ENCODE measurements at regions not wholly inside any gene's neighbourhood (a gene's known extent, or its start where the extent isn't known, plus 50 kb on each side); places are given as distances from the start of the nearest gene placed in this dataset.

- FAIRE-seq (no peak), DNase-seq (ENCODE audit: low read depth, low spot score) (no peak)
- Histone ChIP-seq H3K9me3 (ENCODE audit: control insufficient read depth, low read depth, low read length) (no peaks in the 10 kb centered on the region), H3K4me1 (ENCODE audit: control insufficient read depth, extremely low read depth, insufficient read depth, low read length) (no peaks in the 10 kb centered on the region), H3K9ac (ENCODE audit: control insufficient read depth, extremely low read depth, insufficient read depth, low read length) (no peak overlapping the region), H3K36me3 (ENCODE audit: control insufficient read depth in 2 of 2, extremely low read depth in 1 of 2, insufficient read depth in 2 of 2, low read length in 2 of 2) (no peaks in the 10 kb centered on the region), H3K4me3 (ENCODE audit: control insufficient read depth in 2 of 3, extremely low read depth in 1 of 3, insufficient read depth in 2 of 3, low read depth in 1 of 3, low read length in 3 of 3) (no peak overlapping the region), H2AFZ (ENCODE audit: control insufficient read depth, low read length) (peak overlapping the region; percentile 40), H3K9me1 (ENCODE audit: control insufficient read depth, extremely low read depth, insufficient read depth, low read length) (no peaks in the 10 kb centered on the region), H3K4me2 (ENCODE audit: control insufficient read depth, extremely low read depth, insufficient read depth, low read depth, low read length) (peak overlapping the region; percentile 27), H3K79me2 (ENCODE audit: control insufficient read depth, insufficient read depth, low read length) (no peaks in the 10 kb centered on the region), H3K27ac (ENCODE audit: control insufficient read depth, insufficient read depth, low read length) (no peak overlapping the region), H3K27me3 (ENCODE audit: control insufficient read depth, extremely low read depth, insufficient read depth, low read length) (peaks cover 10% of the 10 kb centered on the region), H4K20me1 (ENCODE audit: control insufficient read depth, extremely low read depth, insufficient read depth, low read length) (no peaks in the 10 kb centered on the region)
- dilution Hi-C loops (cut with MboI; ENCODE audit: extremely low pct_ligation_motif_present, low sequenced_read_pairs): no loop called here
- no peak for TF ChIP-seq CTCF (optimal IDR thresholded peaks at IDR 0.05 in 1 of 3, IDR thresholded peaks at IDR 0.05 in 1 of 3, conservative IDR thresholded peaks at IDR 0.05 in 1 of 3; ENCODE audit: extremely low read depth in 1 of 3, insufficient read depth in 2 of 3, low read length in 3 of 3)
- TF ChIP-seq EZH2 (IDR thresholded peaks at IDR 0.05; ENCODE audit: low read length): no peak
Observed at GRCh38 chr10:44309939-44310761, 74.7 kb downstream of the CXCL12 start.

- TF ChIP-seq CTCF (optimal IDR thresholded peaks at IDR 0.05 in 1 of 3, IDR thresholded peaks at IDR 0.05 in 1 of 3, conservative IDR thresholded peaks at IDR 0.05 in 1 of 3; ENCODE audit: extremely low read depth in 1 of 3, insufficient read depth in 2 of 3, low read length in 3 of 3): no peak
- no peak for TF ChIP-seq EZH2 (IDR thresholded peaks at IDR 0.05; ENCODE audit: low read length)
- no peak for FAIRE-seq
- no peak overlapping the region for H3K27ac ChIP-seq (ENCODE audit: control insufficient read depth, insufficient read depth, low read length)
Observed at GRCh38 chr10:44309361-44309760, 75.5 kb downstream of the CXCL12 start.

More at GRCh38 chr10:44309361-44309760, 75.5 kb downstream of the CXCL12 start:
- Histone ChIP-seq H3K36me3 (ENCODE audit: control insufficient read depth in 2 of 2, extremely low read depth in 1 of 2, insufficient read depth in 2 of 2, low read length in 2 of 2) (no peaks in the 10 kb centered on the region), H3K9ac (ENCODE audit: control insufficient read depth, extremely low read depth, insufficient read depth, low read length) (no peak overlapping the region), H3K9me1 (ENCODE audit: control insufficient read depth, extremely low read depth, insufficient read depth, low read length) (no peaks in the 10 kb centered on the region), H3K27me3 (ENCODE audit: control insufficient read depth, extremely low read depth, insufficient read depth, low read length) (peaks cover 7% of the 10 kb centered on the region), H2AFZ (ENCODE audit: control insufficient read depth, low read length) (no peak overlapping the region), H3K4me3 (ENCODE audit: control insufficient read depth in 2 of 3, extremely low read depth in 1 of 3, insufficient read depth in 2 of 3, low read depth in 1 of 3, low read length in 3 of 3) (no peak overlapping the region), H3K79me2 (ENCODE audit: control insufficient read depth, insufficient read depth, low read length) (no peaks in the 10 kb centered on the region), H3K9me3 (ENCODE audit: control insufficient read depth, low read depth, low read length) (no peaks in the 10 kb centered on the region), H3K4me1 (ENCODE audit: control insufficient read depth, extremely low read depth, insufficient read depth, low read length) (no peaks in the 10 kb centered on the region), H4K20me1 (ENCODE audit: control insufficient read depth, extremely low read depth, insufficient read depth, low read length) (no peaks in the 10 kb centered on the region), H3K4me2 (ENCODE audit: control insufficient read depth, extremely low read depth, insufficient read depth, low read depth, low read length) (no peak overlapping the region)
- dilution Hi-C loops (cut with MboI; ENCODE audit: extremely low pct_ligation_motif_present, low sequenced_read_pairs): no loop called here
- DNase-seq (ENCODE audit: low read depth, low spot score): no peak
